ENCODE measurements at regions not wholly inside any gene's neighbourhood (a gene's known extent, or its start where the extent isn't known, plus 50 kb on each side); places are given as distances from the start of the nearest gene placed in this dataset.

DNA sequence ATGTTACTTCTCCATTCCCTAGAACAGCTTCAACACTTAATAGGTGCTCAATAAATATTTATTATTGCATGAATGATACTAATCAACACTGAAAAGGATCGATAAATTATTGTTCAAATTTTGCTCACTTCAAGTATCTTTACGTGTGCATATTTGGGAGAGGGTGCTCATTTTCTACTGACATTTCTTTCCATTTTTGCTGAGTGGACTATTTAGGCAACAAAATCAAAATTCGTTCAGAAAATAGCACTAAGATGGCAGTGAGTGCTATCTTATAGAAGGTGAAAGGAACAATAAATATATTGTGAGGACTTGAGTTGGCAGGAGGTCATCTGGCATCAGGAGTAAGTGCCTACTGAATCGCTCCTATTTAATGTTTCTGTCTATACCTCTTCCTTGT, 501.9 kb upstream of the IRAK1BP1 start:
- Histone ChIP-seq H3K27me3 (replicated peaks; ENCODE audit: insufficient read depth, low read depth, low read length, poor library complexity) (no peaks in the 10 kb centered on the region), H3K4me1 (ENCODE audit: insufficient read depth, low read length, poor library complexity, severe bottlenecking) (no peaks in the 10 kb centered on the region), H3K36me3 (ENCODE audit: insufficient read depth, low read length, poor library complexity, severe bottlenecking) (no peaks in the 10 kb centered on the region), H3K4me3 (ENCODE audit: low read depth, low read length, poor library complexity, severe bottlenecking) (no peak overlapping the region), H3K9me3 (ENCODE audit: low read depth, low read length, poor library complexity, severe bottlenecking) (peaks cover 3% of the 10 kb centered on the region), H3K27ac (ENCODE audit: low read depth, low read length, poor library complexity, severe bottlenecking) (no peak overlapping the region)
- no peak for DNase-seq (ENCODE audit: low spot score)
- ChIA-PET CTCF (no interaction called here), POLR2A (ENCODE audit: low non-redundant PET) (no interaction called here)
- TF ChIP-seq EZH2 (IDR thresholded peaks at IDR 0.05; ENCODE audit: borderline replicate concordance, low read depth, low read length, poor library complexity, severe bottlenecking), result no peak
- TF ChIP-seq, protein P1, sequence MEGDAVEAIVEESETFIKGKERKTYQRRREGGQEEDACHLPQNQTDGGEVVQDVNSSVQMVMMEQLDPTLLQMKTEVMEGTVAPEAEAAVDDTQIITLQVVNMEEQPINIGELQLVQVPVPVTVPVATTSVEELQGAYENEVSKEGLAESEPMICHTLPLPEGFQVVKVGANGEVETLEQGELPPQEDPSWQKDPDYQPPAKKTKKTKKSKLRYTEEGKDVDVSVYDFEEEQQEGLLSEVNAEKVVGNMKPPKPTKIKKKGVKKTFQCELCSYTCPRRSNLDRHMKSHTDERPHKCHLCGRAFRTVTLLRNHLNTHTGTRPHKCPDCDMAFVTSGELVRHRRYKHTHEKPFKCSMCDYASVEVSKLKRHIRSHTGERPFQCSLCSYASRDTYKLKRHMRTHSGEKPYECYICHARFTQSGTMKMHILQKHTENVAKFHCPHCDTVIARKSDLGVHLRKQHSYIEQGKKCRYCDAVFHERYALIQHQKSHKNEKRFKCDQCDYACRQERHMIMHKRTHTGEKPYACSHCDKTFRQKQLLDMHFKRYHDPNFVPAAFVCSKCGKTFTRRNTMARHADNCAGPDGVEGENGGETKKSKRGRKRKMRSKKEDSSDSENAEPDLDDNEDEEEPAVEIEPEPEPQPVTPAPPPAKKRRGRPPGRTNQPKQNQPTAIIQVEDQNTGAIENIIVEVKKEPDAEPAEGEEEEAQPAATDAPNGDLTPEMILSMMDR (conservative IDR thresholded peaks at IDR 0.05; ENCODE audit: low read depth, low read length), result no peak
- intact Hi-C loops (cut with micrococcal nuclease; ENCODE audit: unreplicated experiment), result no loop called here
- no TSS peak for BruUV-seq (replicated peaks)

DNA sequence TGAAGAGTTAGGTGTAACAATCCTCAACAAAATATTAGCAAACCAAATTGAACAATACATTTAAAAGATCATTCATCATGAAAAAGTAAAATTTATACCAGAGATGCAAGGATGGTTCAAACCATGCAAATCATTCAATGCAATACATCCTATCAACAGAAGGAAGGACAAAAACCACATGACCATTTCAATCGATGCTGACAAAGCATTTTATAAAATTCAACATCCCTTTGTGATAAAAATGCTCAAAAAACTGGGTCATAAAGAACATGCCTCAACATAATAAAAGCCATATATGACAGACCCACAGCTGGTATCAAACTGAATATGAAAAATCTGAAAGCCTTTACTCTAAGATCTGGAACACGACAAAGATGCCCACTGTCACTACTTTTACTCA, 490.3 kb upstream of the IRAK1BP1 start:
- CTCF ChIA-PET, result no interaction called here
- POLR2A ChIA-PET (ENCODE audit: low non-redundant PET), result no interaction called here
- no peak for DNase-seq (ENCODE audit: low spot score)
- intact Hi-C loops (cut with micrococcal nuclease; ENCODE audit: unreplicated experiment), result no loop called here
- H3K4me1 ChIP-seq (ENCODE audit: insufficient read depth, low read length, poor library complexity, severe bottlenecking), result no peaks in the 10 kb centered on the region
- H3K27ac ChIP-seq (ENCODE audit: low read depth, low read length, poor library complexity, severe bottlenecking), result no peak overlapping the region
- no TSS peak for BruUV-seq (replicated peaks)
- H3K27me3 ChIP-seq (replicated peaks; ENCODE audit: insufficient read depth, low read depth, low read length, poor library complexity), result no peaks in the 10 kb centered on the region
- no peak overlapping the region for H3K4me3 ChIP-seq (ENCODE audit: low read depth, low read length, poor library complexity, severe bottlenecking)
- no peaks in the 10 kb centered on the region for H3K36me3 ChIP-seq (ENCODE audit: insufficient read depth, low read length, poor library complexity, severe bottlenecking)
- TF ChIP-seq, protein P1 (conservative IDR thresholded peaks at IDR 0.05; ENCODE audit: low read depth, low read length), result no peak
- no peak for TF ChIP-seq EZH2 (IDR thresholded peaks at IDR 0.05; ENCODE audit: borderline replicate concordance, low read depth, low read length, poor library complexity, severe bottlenecking)
- H3K9me3 ChIP-seq (ENCODE audit: low read depth, low read length, poor library complexity, severe bottlenecking), result peaks cover 10% of the 10 kb centered on the region

DNA sequence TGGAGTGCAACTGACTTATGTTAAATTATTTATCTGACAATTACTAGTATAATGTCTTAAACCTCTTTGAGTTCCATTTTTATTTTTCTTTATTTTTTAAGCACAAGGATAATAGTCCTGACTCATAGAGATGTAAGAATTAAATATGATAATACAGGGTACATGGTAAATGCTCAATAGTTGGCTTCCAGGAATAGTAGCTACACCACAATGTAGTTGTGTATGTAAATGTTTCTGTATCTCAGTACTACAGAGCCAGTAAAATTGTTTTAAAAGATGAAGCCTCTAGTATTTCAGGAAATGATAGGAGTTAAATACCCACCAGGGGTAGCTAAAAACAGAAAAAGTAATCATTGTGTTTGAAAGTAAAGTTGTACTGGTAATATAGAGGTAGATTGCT, 487.4 kb upstream of the IRAK1BP1 start:
- Histone ChIP-seq H3K9me3 (ENCODE audit: low read depth, low read length, poor library complexity, severe bottlenecking) (peaks cover 7% of the 10 kb centered on the region), H3K4me3 (ENCODE audit: low read depth, low read length, poor library complexity, severe bottlenecking) (no peak overlapping the region), H3K27ac (ENCODE audit: low read depth, low read length, poor library complexity, severe bottlenecking) (no peak overlapping the region), H3K4me1 (ENCODE audit: insufficient read depth, low read length, poor library complexity, severe bottlenecking) (no peaks in the 10 kb centered on the region), H3K36me3 (ENCODE audit: insufficient read depth, low read length, poor library complexity, severe bottlenecking) (no peaks in the 10 kb centered on the region), H3K27me3 (replicated peaks; ENCODE audit: insufficient read depth, low read depth, low read length, poor library complexity) (no peaks in the 10 kb centered on the region)
- no TSS peak for BruUV-seq (replicated peaks)
- intact Hi-C loops (cut with micrococcal nuclease; ENCODE audit: unreplicated experiment), result no loop called here
- ChIA-PET CTCF (no interaction called here), POLR2A (ENCODE audit: low non-redundant PET) (no interaction called here)
- no peak for DNase-seq (ENCODE audit: low spot score)
- no peak for TF ChIP-seq EZH2 (IDR thresholded peaks at IDR 0.05; ENCODE audit: borderline replicate concordance, low read depth, low read length, poor library complexity, severe bottlenecking)
- TF ChIP-seq, protein P1 (conservative IDR thresholded peaks at IDR 0.05; ENCODE audit: low read depth, low read length), result no peak
